GM06990 (cell line): ENCODE measurements at regions not wholly inside any gene's neighbourhood (a gene's known extent, or its start where the extent isn't known, plus 50 kb on each side); places are given as distances from the start of the nearest gene placed in this dataset.

Experiments
- DNase-seq: peaks from one replicate; pipeline ENCODE4 v3.0.0-alpha.2; 2011; ENCODE audit not compliant: insufficient read length; ENCODE audit errors: extremely low read depth
- H3K27me3 ChIP-seq: replicated peaks from 2 replicates; pipeline ENCODE4 v1.6.0; 2011; ENCODE audit warnings: low read length; ENCODE audit not compliant: control insufficient read depth, insufficient read depth
- H3K36me3 ChIP-seq: 2 replicates; pipeline ENCODE4 v1.5.1; 2011; ENCODE audit warnings: low read length; ENCODE audit not compliant: control insufficient read depth, insufficient read depth
- H3K4me3 ChIP-seq: replicated peaks from 2 replicates; pipeline ENCODE4 v1.5.1; 2011; ENCODE audit warnings: low read depth, mild to moderate bottlenecking, control low read depth, low read length
- TF ChIP-seq, protein P1 (sequence below): IDR thresholded peaks from 2 replicates; pipeline ENCODE4 v1.5.1; 2011; ENCODE audit warnings: low read length, control low read depth, mild to moderate bottlenecking, inconsistent platforms; ENCODE audit not compliant: insufficient read depth, poor library complexity, severe bottlenecking

GRCh38 chr6:9484091-9484490, 930.8 kb downstream of the TFAP2A start:
- TF ChIP-seq, protein P1, sequence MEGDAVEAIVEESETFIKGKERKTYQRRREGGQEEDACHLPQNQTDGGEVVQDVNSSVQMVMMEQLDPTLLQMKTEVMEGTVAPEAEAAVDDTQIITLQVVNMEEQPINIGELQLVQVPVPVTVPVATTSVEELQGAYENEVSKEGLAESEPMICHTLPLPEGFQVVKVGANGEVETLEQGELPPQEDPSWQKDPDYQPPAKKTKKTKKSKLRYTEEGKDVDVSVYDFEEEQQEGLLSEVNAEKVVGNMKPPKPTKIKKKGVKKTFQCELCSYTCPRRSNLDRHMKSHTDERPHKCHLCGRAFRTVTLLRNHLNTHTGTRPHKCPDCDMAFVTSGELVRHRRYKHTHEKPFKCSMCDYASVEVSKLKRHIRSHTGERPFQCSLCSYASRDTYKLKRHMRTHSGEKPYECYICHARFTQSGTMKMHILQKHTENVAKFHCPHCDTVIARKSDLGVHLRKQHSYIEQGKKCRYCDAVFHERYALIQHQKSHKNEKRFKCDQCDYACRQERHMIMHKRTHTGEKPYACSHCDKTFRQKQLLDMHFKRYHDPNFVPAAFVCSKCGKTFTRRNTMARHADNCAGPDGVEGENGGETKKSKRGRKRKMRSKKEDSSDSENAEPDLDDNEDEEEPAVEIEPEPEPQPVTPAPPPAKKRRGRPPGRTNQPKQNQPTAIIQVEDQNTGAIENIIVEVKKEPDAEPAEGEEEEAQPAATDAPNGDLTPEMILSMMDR, result no peak
- Histone ChIP-seq H3K36me3 (no peaks in the 10 kb centered on the region), H3K27me3 (no peaks in the 10 kb centered on the region), H3K4me3 (no peak overlapping the region)
- DNase-seq, result no peak

DNA sequence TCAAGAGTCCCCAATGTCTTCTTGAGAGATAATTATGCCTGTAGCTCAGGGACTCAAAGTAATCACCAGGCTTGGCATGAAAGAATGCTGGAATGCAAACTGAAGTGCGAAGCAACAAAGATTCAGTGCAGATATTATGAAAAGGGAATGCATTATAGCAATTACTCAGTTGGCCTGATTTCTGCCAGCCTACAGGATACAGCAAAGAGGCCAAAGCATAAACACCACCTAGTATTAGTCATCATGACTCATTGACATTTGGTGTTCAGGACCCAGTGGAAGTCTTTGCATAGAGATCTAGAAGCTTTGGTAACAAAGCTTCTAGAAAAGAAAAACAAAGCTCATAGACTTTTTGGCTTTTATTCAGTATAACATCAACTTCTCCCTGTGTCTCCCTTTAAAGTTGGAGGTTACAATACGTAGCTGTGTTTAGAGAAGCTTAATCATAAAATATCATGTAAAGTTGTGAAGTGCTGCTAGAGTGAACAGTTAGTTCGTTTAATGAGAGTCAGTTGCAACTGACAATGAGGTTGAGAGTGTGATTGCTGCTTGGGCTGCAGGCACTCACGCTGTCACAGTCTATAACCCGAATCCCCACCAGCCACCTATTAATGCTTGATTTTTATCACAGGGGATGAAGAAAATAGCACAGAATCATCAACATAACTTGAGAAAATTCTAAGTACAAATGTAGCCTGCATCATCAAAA, 932.7 kb downstream of the TFAP2A start:
- TF ChIP-seq, protein P1, result no peak
- H3K4me3 ChIP-seq, result no peak overlapping the region
- no peaks in the 10 kb centered on the region for H3K27me3 ChIP-seq
- H3K36me3 ChIP-seq, result no peaks in the 10 kb centered on the region
- no peak for DNase-seq

DNA sequence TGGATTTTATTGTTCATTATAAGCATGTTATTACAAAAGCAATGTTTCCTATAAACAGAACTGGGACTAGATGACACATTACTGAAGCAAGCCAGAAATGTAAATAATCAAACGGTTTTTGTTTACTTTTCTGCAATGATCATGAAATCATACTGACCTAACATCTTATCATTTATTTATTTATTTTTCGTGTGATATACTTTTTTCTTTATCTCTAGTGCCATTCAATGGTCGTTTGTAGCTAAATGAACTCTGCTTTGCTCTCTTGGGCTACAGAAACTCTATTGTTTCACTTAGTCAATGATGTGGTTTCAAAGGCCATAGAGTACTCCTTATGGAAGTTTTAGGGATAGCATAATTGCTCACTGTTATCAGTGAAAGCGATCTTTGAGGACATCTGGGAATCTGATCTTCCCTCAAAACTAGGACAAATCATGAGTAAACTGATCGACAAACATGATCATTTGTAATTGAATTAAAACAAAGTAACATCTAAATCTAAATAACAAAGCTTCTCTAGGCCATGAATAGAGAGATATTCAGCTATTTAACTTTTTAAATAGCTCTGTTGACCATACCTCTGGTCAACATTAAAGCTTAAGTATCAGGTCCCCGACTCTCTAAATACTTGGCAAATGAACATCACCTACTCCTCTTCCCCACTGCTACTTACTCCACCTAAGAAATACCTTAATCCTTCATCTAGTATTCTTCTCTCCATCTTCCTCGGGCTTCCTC, 933.4 kb downstream of the TFAP2A start:
- no peaks in the 10 kb centered on the region for H3K36me3 ChIP-seq
- TF ChIP-seq, protein P1, result no peak
- DNase-seq, result no peak
- H3K4me3 ChIP-seq, result no peak overlapping the region
- H3K27me3 ChIP-seq, result no peaks in the 10 kb centered on the region

- no peak for DNase-seq
- Histone ChIP-seq H3K36me3 (no peaks in the 10 kb centered on the region), H3K27me3 (no peaks in the 10 kb centered on the region), H3K4me3 (no peak overlapping the region)
- TF ChIP-seq, protein P1, result no peak
These were observed 946.6 kb downstream of the TFAP2A start for GRCh38 chr6:9468277-9468676.

DNA sequence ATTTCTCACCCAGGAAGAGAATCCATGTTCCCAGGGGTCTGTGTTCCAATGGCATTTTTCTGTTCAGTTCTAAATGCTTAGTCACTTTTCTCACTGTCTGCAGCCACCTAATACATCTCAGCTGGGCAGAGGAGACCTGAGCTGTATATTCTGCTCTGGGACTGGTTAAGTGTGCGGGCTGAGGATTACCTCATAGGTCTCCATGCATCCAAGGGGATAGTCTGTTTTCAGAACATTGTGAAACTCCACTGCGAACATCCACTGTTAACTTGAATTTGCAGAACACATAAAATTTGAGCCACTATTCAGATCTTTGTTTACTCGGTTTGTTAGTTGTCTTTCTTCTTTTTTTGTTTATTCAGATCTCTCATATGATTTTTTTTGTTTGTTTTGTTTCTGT, 947.1 kb downstream of the TFAP2A start:
- no peak for DNase-seq
- TF ChIP-seq, protein P1, result no peak
- H3K27me3 ChIP-seq, result no peaks in the 10 kb centered on the region

More for the DNA sequence above, 947.1 kb downstream of the TFAP2A start:
- H3K36me3 ChIP-seq, result no peaks in the 10 kb centered on the region
- H3K4me3 ChIP-seq, result no peak overlapping the region
